ENCODE measurements at regions not wholly inside any gene's neighbourhood (a gene's known extent, or its start where the extent isn't known, plus 50 kb on each side); places are given as distances from the start of the nearest gene placed in this dataset.

DNA sequence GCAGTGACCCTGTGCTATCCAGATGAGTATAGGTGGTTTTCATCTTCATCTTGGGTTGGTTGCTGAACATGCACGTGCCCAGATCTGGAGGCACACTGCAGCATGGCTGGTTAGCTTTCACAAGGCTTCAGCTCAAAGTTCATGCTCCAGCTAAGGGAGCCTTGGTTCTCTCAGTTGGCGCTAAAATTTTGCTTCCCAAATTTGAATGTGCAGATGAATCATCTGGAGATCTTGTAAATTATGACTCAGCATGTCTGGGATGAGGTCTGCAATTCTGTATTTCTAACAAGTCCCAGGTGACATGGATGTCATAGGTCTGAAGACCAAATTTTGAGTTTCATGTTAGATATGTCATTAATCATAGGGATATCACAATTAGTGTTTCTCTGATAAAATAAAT is 230.8 kb downstream of the FOXA2 start:
- TF ChIP-seq, protein P1, sequence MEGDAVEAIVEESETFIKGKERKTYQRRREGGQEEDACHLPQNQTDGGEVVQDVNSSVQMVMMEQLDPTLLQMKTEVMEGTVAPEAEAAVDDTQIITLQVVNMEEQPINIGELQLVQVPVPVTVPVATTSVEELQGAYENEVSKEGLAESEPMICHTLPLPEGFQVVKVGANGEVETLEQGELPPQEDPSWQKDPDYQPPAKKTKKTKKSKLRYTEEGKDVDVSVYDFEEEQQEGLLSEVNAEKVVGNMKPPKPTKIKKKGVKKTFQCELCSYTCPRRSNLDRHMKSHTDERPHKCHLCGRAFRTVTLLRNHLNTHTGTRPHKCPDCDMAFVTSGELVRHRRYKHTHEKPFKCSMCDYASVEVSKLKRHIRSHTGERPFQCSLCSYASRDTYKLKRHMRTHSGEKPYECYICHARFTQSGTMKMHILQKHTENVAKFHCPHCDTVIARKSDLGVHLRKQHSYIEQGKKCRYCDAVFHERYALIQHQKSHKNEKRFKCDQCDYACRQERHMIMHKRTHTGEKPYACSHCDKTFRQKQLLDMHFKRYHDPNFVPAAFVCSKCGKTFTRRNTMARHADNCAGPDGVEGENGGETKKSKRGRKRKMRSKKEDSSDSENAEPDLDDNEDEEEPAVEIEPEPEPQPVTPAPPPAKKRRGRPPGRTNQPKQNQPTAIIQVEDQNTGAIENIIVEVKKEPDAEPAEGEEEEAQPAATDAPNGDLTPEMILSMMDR (conservative IDR thresholded peaks at IDR 0.05; ENCODE audit: low read depth, low read length), result no peak
- no peak for TF ChIP-seq EZH2 (IDR thresholded peaks at IDR 0.05; ENCODE audit: low read length, unreplicated experiment)
- TF ChIP-seq EZH2phosphoT487 (IDR thresholded peaks at IDR 0.05; ENCODE audit: borderline replicate concordance, low read length), result no peak

Data from PC-3 (cell line).